Caco-2 (cell line): ENCODE measurements at regions not wholly inside any gene's neighbourhood (a gene's known extent, or its start where the extent isn't known, plus 50 kb on each side); places are given as distances from the start of the nearest gene placed in this dataset.

Source experiments
- BruUV-seq: library from RNA; stranded (reverse); fragments of 400-500 nt; replicated peaks from 2 replicates; lab custom pipeline; 2021; lab: Mats Ljungman, UMichigan
- CTCF ChIA-PET: fragments of 300-600 bp; sonication (Branson Sonifier 250); formaldehyde crosslinking; loops from one replicate; lab custom pipeline; 2022; ENCODE audit warnings: antibody characterized with exemption; lab: Charles Lee
- POLR2A ChIA-PET: fragments of 300-600 bp; sonication (Branson Sonifier 250); formaldehyde crosslinking; loops from one replicate; lab custom pipeline; 2022; ENCODE audit warnings: antibody characterized with exemption; lab: Charles Lee
- DNase-seq, 2 experiments: peaks; one replicate each; pipeline versions ENCODE4 v3.0.0 to v3.0.0-alpha.2; 2020 to 2022
- H3K27me3 ChIP-seq: replicated peaks from 2 replicates; pipeline ENCODE4 v1.6.0; 2011; ENCODE audit warnings: low read length; ENCODE audit not compliant: control insufficient read depth, insufficient read depth
- H3K36me3 ChIP-seq: 2 replicates; pipeline ENCODE4 v1.5.1; 2011; ENCODE audit warnings: low read length; ENCODE audit not compliant: control insufficient read depth, insufficient read depth
- H3K4me1 ChIP-seq: fragments of 250-450 bp; sonication (Bioruptor Pico); 2 replicates; pipeline ENCODE4 v1.5.1; 2020; ENCODE audit warnings: mild to moderate bottlenecking
- H3K4me3 ChIP-seq: 2 replicates; pipeline ENCODE4 v1.5.1; 2011; ENCODE audit warnings: low read depth, mild to moderate bottlenecking, control low read depth, low read length
- H3K9me3 ChIP-seq: fragments of 250-450 bp; sonication (Bioruptor Pico); 2 replicates; pipeline ENCODE4 v1.5.1; 2020; ENCODE audit warnings: mild to moderate bottlenecking, moderate library complexity
- H3K27ac Mint-ChIP-seq: one replicate; pipeline ENCODE4 v1.8.0; 2022; ENCODE audit warnings: mixed read lengths; ENCODE audit not compliant: unreplicated experiment
- H3K27me3 Mint-ChIP-seq: one replicate; pipeline ENCODE4 v1.8.0; 2022; ENCODE audit warnings: mixed read lengths; ENCODE audit not compliant: insufficient read depth, unreplicated experiment
- H3K36me3 Mint-ChIP-seq: one replicate; pipeline ENCODE4 v1.8.0; 2022; ENCODE audit warnings: mild to moderate bottlenecking, mixed read lengths; ENCODE audit not compliant: insufficient read depth, unreplicated experiment
- H3K4me1 Mint-ChIP-seq: one replicate; pipeline ENCODE4 v1.8.0; 2022; ENCODE audit warnings: low read depth, mixed read lengths; ENCODE audit not compliant: unreplicated experiment
- H3K4me3 Mint-ChIP-seq: one replicate; pipeline ENCODE4 v1.8.0; 2022; ENCODE audit warnings: mild to moderate bottlenecking, moderate library complexity, mixed read lengths; ENCODE audit not compliant: unreplicated experiment
- H3K9me3 Mint-ChIP-seq: one replicate; pipeline ENCODE4 v1.8.0; 2022; ENCODE audit warnings: mixed read lengths; ENCODE audit not compliant: unreplicated experiment
- intact Hi-C: fragments of 100-400 bp; cut with micrococcal nuclease; formaldehyde crosslinking; loops from one replicate; pipeline ENCODE4 v1.10.0; 2022; ENCODE audit not compliant: unreplicated experiment
- TF ChIP-seq, protein P1 (sequence below), 2 experiments: fragments of 200-600 bp in 1 of 2; IDR thresholded peaks; 1 replicate in 1 of 2; 2 replicates in 1 of 2; pipeline versions ENCODE4 v1.5.1 to v1.8.0; 2011 to 2022; ENCODE audit warnings: antibody characterized with exemption in 1 of 2, control low read depth in 1 of 2, inconsistent platforms in 1 of 2, low read depth in 1 of 2, low read length in 1 of 2, mild to moderate bottlenecking in 1 of 2, moderate library complexity in 1 of 2; ENCODE audit not compliant: insufficient read depth in 1 of 2, severe bottlenecking in 1 of 2, unreplicated experiment in 1 of 2

DNA sequence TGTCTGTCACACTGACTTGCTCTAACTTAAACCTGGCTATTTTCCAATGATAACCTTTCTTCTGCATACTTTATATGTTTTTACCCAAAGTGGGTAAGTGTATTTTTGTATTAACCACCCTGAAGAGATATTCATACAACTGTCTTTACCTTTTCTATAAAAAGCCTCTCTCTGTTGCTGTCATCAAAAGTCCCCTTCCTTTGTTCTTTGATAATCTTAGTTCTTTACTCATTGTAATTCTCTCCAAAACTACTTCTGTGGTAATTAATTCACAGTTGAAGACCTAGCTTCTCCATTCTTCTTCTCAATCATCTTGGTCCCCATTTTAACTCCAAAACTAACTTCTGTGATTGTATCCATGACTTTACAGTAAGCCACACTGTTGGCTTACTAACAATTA, 479.7 kb upstream of the MGAT4C start:
- H3K27ac Mint-ChIP-seq, result no peak overlapping the region
- no peaks in the 10 kb centered on the region for H3K36me3 Mint-ChIP-seq
- H3K4me1 Mint-ChIP-seq, result no peaks in the 10 kb centered on the region
- no peaks in the 10 kb centered on the region for H3K4me1 ChIP-seq
- BruUV-seq, result no TSS peak
- CTCF ChIA-PET, result no interaction called here
- POLR2A ChIA-PET, result no interaction called here
- no peaks in the 10 kb centered on the region for H3K9me3 ChIP-seq
- H3K27me3 ChIP-seq, result no peaks in the 10 kb centered on the region
- no peaks in the 10 kb centered on the region for H3K9me3 Mint-ChIP-seq
- no peak overlapping the region for H3K4me3 Mint-ChIP-seq
- no peaks in the 10 kb centered on the region for H3K27me3 Mint-ChIP-seq
- intact Hi-C loops, result no loop called here
- H3K36me3 ChIP-seq, result no peaks in the 10 kb centered on the region
- no peak overlapping the region for H3K4me3 ChIP-seq
- no peak for DNase-seq
- TF ChIP-seq, protein P1, sequence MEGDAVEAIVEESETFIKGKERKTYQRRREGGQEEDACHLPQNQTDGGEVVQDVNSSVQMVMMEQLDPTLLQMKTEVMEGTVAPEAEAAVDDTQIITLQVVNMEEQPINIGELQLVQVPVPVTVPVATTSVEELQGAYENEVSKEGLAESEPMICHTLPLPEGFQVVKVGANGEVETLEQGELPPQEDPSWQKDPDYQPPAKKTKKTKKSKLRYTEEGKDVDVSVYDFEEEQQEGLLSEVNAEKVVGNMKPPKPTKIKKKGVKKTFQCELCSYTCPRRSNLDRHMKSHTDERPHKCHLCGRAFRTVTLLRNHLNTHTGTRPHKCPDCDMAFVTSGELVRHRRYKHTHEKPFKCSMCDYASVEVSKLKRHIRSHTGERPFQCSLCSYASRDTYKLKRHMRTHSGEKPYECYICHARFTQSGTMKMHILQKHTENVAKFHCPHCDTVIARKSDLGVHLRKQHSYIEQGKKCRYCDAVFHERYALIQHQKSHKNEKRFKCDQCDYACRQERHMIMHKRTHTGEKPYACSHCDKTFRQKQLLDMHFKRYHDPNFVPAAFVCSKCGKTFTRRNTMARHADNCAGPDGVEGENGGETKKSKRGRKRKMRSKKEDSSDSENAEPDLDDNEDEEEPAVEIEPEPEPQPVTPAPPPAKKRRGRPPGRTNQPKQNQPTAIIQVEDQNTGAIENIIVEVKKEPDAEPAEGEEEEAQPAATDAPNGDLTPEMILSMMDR (IDR thresholded peaks at IDR 0.05; ENCODE audit: insufficient read depth in 1 of 2, low read depth in 1 of 2, low read length in 1 of 2, severe bottlenecking in 1 of 2, unreplicated experiment in 1 of 2), result no peak

DNA sequence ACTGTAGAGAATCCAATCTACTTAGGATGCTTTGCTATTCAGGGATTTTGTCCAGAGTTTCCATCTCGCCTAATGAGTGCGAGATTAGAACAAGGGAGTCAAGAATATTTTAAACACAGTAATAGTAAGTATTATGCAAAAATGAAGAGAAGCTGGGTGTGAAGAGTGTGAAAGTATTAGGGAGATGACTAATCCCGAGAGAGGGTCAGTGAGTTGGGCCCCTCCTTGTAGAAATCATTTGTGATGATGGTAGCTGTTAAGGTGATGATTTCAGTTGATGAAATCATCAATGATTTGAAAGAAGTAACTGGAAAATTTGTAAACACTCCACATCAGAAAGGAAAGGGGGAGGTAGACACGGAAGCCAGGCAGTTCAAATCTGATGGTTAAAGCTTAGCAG, 478.9 kb upstream of the MGAT4C start:
- H3K4me1 ChIP-seq, result no peaks in the 10 kb centered on the region
- Mint-ChIP-seq H3K27ac (no peak overlapping the region), H3K4me1 (no peaks in the 10 kb centered on the region), H3K9me3 (no peaks in the 10 kb centered on the region), H3K36me3 (no peaks in the 10 kb centered on the region), H3K4me3 (no peak overlapping the region), H3K27me3 (no peaks in the 10 kb centered on the region)
- intact Hi-C loops, result no loop called here
- BruUV-seq, result no TSS peak
- no peaks in the 10 kb centered on the region for H3K9me3 ChIP-seq
- TF ChIP-seq, protein P1 (IDR thresholded peaks at IDR 0.05; ENCODE audit: insufficient read depth in 1 of 2, low read depth in 1 of 2, low read length in 1 of 2, severe bottlenecking in 1 of 2, unreplicated experiment in 1 of 2), result no peak
- no peak overlapping the region for H3K4me3 ChIP-seq
- ChIA-PET CTCF (no interaction called here), POLR2A (no interaction called here)
- DNase-seq, result no peak
- no peaks in the 10 kb centered on the region for H3K36me3 ChIP-seq
- H3K27me3 ChIP-seq, result no peaks in the 10 kb centered on the region

DNA sequence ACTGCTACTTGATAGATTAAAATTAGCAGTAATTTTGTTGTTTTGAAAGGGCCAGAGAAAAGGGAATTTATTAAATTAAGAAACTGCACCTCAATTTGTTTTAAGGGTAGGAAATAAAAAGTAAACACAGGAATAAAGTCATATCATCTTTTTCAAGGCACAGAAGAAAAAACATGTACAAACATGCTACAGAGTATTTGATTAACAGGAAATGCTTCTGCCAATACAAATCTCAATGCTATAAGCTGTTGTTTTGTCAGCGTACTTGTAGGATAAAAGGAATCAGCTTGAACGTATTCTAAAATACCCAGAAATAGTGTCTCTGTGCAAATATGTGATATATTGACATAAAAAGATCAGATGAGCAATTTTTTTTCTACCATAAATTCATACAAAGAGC, 474.0 kb upstream of the MGAT4C start:
- TF ChIP-seq, protein P1 (IDR thresholded peaks at IDR 0.05; ENCODE audit: insufficient read depth in 1 of 2, low read depth in 1 of 2, low read length in 1 of 2, severe bottlenecking in 1 of 2, unreplicated experiment in 1 of 2), result no peak
- Mint-ChIP-seq H3K4me3 (no peak overlapping the region), H3K4me1 (no peaks in the 10 kb centered on the region), H3K9me3 (no peaks in the 10 kb centered on the region), H3K27me3 (no peaks in the 10 kb centered on the region), H3K36me3 (no peaks in the 10 kb centered on the region), H3K27ac (no peak overlapping the region)
- ChIA-PET CTCF (no interaction called here), POLR2A (no interaction called here)
- BruUV-seq, result no TSS peak
- H3K9me3 ChIP-seq, result no peaks in the 10 kb centered on the region
- H3K4me3 ChIP-seq, result no peak overlapping the region
- no peaks in the 10 kb centered on the region for H3K4me1 ChIP-seq
- intact Hi-C loops, result no loop called here
- H3K36me3 ChIP-seq, result no peaks in the 10 kb centered on the region
- DNase-seq, result no peak
- H3K27me3 ChIP-seq, result no peaks in the 10 kb centered on the region
